GM21390 (cell line): ENCODE measurements at regions not wholly inside any gene's neighbourhood (a gene's known extent, or its start where the extent isn't known, plus 50 kb on each side); places are given as distances from the start of the nearest gene placed in this dataset.

Experiments used
- ATAC-seq: cut with Tn5 transposase; IDR thresholded peaks from one replicate; pipeline ENCODE4 v1.9.1; 2021; ENCODE audit not compliant: unreplicated experiment

DNA sequence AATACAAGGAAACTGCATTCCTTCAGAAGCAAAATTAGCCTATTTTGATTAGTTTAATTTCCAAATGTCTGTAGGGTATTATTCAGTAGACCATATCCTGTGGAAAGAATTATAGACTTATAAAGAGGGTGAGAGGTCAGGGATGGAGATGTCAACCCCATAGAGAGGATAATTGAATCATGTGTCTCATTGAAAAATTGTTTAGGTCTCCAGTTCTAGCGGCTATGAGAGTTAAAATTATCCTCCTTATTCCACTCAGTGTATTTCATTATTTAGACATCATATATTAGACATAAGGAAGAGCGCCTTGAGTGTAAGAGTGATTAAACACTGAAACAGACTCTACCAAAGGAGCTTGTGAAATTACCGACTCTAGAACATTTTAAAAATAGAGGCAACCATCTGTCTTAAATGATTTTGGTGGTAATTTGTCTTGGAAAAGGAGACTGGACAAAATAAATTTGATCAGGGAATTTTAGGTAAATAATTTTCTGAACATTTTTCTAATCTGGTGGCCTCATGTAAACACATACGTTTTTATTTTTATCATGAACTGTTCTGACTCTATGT, 654.4 kb upstream of the TENM3 start:
- no peak for ATAC-seq

DNA sequence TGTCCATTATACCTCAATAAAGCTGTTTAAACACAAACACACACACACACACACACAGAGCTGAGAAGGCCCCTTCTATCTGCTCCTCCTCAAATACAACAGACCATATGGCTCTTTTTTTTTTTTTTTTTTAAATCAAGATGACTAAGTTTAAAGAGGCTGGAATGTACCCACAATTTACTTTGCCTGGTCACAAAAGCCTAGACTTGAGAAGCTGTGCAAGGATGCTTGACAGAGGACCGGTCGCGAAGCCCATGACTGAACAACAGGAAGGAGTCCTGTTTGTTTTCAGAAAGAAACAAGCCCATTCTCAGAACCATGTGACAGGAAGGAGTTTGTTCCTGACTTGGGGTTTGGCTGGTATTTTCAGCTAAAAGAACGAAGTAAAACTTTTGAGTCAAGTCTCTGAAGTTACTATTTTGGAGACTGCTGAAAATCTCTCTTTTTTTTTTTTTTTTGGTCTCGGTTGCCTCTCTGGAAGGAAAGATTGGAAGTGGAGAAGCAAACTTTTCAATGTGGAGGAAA, 650.9 kb upstream of the TENM3 start:
- no peak for ATAC-seq

DNA sequence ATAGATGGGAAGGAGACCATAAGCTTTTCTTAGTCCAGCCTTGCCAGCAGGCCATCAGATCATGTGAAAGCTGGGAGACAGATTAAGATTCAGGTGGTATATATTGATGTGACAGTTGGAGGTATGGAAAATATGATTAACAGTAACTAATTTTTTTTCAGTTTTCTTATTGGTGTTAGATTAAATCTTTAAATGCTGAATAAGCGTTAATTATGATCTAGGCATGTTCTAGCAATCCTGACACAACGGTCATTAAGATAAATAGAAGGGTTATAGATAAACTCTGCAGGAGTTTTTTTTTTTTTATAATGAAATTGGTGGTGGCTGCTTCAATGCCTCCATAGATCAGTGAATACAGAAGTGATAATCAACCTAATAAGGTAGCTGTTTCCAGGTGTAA, 649.5 kb upstream of the TENM3 start:
- no peak for ATAC-seq

DNA sequence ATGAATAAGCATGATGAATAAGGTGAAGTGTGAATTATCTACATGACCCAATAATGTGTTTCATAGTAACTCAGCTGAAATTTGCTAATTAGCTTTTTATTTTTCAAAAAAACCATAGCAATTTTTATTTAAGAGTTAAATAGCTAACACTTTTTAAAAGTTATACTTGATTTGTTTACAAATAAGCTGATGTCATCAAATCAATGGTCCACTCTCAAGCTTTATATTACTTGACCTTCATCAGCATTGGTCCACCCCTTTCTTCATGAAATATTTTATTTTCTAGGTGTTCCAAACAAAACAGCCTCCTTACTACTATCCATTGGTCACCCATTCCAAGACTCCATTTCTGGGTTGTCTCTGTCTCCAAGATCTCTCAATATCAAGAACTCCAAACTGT, 649.0 kb upstream of the TENM3 start:
- no peak for ATAC-seq

DNA sequence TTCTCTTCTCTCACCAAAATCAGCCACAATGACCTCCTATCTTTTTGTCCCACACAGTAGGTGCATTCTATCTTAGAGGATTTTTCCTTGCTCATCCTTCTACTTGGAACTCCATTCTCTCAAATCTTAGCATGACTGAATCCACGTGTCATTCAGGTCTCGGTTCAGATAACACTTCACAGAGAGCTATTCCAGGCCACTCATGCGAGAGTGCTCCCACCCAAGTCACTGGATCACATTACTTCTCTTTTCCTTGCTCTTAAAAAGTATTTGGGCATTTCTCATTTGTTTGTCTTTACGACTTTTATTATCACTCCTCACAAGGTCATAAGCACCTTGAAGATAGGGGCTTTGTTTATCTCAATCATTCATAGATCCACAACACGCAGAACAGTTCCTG, 647.5 kb upstream of the TENM3 start:
- no peak for ATAC-seq

DNA sequence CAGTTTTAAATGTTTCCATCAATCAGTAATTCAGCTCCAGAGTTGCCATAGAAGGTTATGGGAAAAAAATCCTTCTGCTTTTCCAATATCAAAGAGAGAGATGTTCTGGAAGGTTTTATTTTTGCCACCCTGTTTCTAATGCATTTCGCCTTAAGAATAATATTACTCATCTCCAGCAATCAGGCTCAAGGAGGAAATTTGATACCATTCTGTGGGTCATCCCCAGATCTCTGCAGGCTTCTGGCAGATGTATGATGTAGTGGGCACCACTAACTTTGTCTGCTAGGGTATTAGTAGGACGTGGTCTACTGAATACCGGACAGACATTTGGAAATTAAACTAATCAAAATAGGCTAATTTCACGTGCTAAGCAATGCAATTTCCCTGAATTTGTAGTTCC, 645.4 kb upstream of the TENM3 start:
- ATAC-seq, result no peak

DNA sequence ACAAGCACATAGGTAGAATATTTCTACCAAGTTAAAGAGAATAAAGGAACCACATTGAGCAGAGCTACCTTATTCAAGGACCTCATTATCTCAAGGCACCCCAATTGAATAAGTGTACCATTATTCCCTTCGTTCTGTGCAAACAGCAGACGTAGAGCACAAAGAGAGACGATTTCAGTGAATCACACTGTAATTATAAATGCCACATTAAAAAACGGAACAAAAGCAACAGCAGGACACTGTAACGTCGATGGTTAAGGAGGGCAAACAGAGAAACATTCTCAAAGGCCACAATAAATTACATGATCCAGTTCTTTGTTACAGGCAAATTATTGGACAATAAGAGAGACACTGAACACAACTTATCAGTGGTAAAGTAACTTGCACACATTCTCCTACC, 644.1 kb upstream of the TENM3 start:
- no peak for ATAC-seq

DNA sequence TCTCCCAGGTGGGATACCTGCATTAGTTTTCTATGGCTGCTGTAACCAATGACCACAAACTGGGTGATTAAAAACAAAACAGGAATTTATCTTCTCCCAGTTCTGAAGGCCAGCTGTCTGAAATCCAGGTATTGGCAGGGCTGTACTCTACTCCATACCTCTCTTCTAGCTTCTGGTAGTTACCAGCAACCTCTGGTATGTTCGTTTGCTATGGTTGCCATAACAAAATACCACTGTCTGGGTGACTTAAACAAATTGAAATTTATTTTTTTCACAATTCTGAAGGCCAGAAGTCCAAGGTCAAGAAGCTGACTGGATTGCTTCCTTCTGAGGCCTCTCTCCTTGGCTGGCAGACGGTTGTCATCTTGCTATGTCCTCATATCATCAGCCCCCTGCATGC, 642.1 kb upstream of the TENM3 start:
- no peak for ATAC-seq

DNA sequence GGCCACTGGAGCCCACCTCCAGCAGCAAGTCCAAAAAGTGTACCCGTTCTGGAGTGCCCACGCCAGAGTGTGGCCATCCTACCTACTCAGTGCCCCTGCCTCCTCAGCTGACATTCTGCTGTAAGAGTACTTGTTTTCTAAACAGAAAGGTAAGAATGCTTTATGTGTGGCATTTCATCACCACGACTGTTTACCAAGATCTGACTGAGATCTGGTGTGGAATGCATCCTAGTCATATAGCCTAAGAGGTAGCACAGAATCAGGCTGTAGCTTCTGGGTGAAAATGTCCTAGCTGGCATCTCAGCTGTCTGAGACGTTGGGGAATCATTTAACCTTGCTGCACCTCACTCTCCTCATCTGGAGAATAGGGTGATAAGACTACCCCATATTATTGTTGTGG, 638.7 kb upstream of the TENM3 start:
- no peak for ATAC-seq

DNA sequence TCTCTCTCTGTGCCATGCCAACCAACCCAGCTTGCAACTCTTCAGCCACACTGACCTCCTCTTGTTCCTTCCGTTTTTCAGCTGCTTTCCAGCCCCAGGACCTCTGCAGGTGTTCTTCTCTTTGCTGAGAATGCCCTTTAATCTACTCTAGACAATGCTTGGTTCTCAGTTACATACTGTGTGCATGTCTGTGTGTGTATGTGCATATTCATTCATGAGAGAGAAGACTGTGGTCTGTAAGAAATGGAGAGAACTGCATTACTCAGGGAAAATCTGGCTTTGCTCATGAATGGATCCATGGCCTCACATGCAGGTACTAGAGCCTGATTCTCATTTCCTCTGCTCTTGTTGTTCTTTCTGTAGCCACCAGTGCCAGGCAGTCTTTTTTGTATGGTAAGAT, 636.9 kb upstream of the TENM3 start:
- no peak for ATAC-seq

DNA sequence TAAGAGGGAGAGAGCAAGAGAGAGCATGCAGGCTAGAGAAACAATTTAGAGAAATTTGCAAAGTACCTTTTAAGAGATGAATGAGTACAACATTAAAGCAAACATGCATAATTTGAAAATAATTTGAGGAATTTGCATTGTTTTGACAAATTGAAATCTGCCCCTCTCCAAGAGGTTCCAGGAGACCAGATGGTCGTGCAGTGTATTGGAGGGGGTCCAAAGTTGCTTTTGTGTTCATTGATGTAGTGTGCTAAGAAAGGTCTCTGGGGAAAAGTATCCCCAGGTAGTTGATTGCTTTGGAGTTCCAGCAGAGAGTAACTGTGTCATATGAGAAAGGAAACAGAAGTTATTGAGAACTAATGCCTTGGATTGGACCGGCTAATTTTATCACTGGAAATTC, 635.0 kb upstream of the TENM3 start:
- ATAC-seq, result no peak

DNA sequence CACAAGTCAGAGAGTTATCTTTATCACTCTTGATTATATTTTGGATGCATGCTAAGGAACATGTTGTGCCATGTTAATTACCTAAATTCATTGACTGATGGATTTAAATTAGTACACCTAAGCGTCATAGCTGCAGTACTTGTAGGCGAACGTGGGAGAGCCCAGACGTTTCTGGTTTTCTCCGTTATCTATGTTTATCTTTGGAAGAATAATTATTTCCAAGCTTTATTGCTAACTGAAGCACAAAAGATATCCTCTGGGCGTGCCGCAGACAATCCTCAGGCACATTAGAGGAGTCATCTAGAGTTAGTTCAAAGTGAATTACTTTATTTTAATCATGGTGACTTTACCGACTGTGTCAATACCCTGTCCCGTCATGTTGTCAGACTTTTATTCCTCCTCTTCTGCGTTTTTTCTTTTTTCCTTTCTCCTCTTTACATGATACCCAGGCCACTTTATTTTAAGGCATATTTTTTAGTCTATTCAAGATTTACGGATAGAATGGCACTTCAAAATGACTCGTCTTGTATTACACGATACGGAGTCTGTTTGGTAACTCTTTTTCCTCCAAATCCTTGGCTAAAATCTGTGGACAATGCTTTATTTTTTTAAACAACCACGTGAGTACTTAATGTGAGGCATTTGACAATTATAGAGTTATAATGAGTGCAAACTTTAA, 632.0 kb upstream of the TENM3 start:
- no peak for ATAC-seq

DNA sequence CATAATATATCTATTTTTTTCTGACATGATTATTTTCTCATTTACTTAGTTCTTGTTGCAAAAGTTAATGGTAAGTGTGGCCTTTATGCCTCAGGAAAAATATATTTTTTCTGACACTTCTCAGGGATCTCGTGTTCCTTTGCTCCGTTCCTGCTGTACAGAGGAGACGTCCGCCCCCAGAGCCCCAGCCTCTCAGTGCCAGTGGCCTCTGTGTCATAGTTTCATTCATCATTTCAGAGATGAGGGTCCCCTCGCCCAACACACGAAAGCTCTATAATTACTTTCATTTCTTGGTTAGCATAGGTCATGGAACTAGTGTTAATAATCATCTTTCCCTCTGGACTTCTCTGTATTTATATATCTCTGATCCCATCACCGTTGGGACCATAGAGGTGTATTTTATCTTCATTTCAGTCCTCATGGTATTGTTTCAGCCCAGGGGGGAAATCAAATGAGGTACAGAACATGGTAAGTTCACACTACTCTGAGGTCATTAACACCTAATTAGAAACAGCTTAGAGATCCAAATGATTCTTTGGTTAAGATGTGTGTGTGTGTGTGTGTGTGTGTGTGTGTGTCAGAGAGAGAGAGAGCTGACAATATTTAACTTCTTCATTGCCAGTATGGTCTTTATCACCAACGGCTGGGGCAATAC, 631.1 kb upstream of the TENM3 start:
- no peak for ATAC-seq

DNA sequence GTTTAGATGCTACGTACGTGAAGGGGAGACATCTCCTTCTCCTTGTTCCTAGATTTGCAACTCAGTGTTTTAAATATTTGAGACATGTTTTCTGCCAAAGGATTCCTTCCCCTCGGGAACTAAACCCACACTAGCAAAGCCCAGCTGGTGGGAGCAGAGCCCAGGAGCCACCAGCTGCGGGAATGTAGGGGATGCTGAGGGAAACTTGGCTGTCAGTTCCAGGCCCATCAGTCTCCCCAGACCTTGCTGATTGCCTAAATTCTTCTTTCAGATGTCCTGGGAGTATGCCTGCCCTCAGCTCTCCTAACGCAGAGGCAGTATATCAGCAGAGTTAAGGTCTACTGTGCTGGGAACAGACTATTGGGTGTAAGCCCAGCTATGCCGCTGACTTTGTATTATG, 630.0 kb upstream of the TENM3 start:
- no peak for ATAC-seq

DNA sequence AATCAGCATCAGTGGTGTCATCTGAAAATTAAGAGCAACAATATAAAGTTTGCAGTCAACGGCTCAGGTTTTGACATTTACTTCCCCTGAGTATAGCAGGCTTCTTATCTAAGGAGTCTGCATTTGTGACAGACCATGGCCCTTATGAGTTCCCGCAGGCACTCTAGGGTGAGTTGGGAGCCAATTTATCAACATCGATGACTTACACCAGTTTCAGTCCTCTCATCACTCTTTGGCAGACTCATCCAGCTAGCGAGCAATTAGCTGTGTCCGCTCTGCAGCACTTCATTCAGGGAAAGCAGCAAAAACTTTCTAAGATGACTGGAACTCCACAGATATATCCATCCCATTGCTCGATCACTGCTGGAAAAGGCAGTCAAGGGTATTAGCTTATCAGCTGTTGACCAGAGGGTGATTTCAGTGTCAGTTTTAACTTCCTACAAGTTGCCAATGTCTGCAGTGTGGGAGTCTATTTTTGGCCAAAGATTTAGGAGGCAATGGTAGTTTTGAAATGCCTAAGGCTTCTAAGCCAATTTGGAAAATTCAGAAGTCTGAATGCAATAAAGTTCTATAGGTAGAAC, 625.1 kb upstream of the TENM3 start:
- ATAC-seq, result no peak

DNA sequence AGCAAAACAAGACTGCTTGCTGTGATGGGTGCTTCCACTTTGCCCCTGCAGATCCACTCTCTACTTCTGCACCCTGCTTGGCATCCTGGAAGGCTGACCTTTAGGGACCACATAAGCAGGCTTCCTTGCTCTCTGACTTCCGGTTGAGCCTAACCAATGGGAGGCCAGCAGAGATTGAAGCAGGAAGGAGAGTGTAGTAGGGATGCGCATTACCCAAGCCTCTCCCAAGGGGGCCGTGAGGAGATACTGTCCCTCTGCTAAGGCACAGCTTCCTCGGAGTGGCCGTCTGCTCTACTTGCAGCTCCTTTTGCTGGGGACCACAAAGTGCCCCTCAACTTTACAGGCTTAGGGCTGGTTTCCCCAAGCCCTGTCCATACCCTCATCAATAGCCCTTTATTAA, 624.3 kb upstream of the TENM3 start:
- no peak for ATAC-seq

DNA sequence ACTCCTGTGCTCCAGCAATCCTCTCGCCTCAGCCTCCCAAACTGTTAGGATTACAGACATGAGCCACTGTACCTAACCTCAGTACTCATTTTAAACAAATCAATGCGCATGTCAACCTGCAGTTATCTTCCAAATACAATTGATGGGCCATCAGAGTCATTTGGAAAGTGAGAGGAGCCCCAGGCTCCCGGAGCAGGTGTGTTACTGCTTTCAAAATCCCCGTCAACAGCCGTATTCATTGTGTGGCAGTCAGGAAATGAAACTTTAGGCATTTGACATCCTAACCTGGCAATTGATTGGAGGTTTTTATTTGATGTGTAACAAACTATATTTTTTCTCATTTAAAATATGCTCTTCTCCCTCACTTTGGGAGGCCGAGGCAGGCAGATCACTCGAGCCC, 623.6 kb upstream of the TENM3 start:
- no peak for ATAC-seq

DNA sequence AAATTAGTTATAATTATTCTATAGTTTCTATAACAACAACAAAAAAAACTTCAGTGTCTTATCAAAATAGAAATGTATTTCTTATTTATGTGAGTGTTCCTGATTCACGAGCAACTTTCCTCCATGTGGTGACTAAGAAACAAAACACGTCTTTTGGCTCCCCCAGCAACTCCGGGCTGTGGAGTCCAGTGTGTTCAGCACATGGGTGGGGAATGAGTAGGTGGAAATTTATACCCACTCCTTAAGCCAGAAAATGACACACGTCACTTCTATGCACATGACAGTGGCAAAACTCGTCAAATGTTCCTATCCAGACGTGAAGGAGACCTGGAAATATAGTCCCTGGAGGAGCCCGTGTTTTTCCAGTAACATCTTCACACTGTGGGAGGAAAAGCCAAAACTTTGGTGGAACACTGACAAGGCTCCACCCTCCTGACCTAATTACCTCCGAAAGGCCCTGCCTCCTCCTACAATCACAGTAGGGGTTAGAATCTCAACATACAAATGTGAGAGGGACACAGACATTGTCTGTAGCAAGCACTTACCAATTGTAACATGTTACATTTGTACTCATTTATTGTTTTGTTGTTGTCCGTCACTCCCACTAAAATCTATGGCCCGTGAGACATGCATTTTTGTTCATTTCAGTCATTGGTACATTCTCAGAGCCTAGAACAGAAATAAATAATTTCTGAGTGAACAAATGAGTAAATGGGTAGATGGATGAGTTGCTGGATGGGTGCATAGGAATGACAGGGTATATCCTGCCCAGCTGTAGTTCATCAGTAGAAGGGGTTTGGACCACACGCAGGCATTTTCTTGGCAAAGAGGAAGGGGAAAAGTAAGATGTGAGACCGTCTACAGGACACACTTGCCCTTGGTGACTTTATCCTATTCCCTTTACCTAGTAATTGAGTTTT, 605.8 kb upstream of the TENM3 start:
- no peak for ATAC-seq

DNA sequence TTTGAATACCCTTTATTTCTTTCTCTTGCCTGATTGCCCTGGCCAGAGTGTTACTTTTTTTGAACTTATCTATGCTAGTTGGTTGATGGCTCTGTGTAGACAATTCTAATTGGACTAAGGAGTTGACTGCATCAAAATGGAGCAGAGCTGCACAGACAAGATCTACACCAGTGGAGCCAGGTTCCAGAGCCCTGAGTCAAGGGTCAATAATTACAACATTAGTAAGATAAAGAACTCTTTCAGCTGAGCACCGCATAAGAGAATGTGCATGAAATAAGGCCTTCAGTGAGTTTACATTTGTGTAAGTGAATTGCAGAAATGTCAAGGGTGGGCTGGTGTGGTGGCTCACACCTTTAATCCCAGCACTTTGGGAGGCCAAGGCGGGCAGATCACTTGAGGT, 599.7 kb upstream of the TENM3 start:
- no peak for ATAC-seq

DNA sequence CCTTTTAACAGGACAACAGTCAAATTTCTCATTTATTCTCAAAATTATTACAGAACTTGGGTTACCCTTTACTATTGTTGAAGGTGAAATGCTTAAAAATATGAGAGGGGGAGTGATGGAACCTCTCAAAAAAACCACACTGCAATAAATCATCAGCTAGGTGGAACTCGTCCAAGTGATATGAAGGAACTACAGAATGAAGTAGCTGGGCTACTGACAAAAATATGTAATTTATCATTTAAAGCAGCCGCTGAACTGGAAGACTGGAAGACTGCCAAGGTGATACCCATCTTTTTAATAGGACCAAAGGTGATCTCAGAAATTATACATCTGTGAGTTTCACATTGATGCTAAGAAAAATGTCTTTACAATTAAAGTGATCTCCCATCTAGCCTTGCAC, 597.7 kb upstream of the TENM3 start:
- ATAC-seq, result no peak

DNA sequence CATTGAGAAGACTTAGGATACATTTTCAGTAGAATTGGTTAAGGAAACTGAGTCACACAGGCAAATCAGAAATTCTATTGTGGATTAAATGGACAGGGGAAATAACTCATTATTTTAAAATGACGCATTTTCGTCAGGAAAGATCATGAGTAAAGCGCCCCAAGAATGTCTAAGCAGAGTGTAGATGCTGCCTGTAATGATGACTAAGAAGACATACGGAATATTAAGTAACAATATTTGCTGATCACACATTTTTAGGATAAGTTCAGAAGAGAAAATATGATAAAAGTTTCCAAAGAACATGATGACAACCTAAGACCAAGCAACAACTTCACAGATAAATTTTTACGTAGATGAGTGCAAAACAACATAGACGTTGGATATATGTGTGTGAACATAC, 596.3 kb upstream of the TENM3 start:
- ATAC-seq, result no peak
